Vagina (tissue), 2 donors: ENCODE measurements at regions not wholly inside any gene's neighbourhood (a gene's known extent, or its start where the extent isn't known, plus 50 kb on each side); places are given as distances from the start of the nearest gene placed in this dataset.

Source experiments
- CTCF ChIP-seq, 3 experiments: fragments of 450-650 bp in 2 of 3; fragments of 200-600 bp in 1 of 3; sonication (generic) in 1 of 3; IDR thresholded peaks; one replicate each; pipeline ENCODE4 v1.5.1; 2017 to 2019; ENCODE audit warnings: antibody characterized with exemption in 3 of 3, mild to moderate bottlenecking in 2 of 3, moderate library complexity in 2 of 3
- POLR2A ChIP-seq, 2 donors: fragments of 450-650 bp; IDR thresholded peaks; one replicate each; pipeline ENCODE4 v1.6.1; 2017; ENCODE audit warnings: antibody characterized with exemption in 2 of 2, mild to moderate bottlenecking in 2 of 2, moderate library complexity in 2 of 2

GRCh38 chr2:225156853-225157451 is 114.7 kb upstream of the DOCK10 start:
- TF ChIP-seq CTCF (IDR thresholded peaks at IDR 0.05) = no peak
- TF ChIP-seq POLR2A (IDR thresholded peaks at IDR 0.05) = no peak
